HepG2 (cell line): ENCODE measurements at regions not wholly inside any gene's neighbourhood (a gene's known extent, or its start where the extent isn't known, plus 50 kb on each side); places are given as distances from the start of the nearest gene placed in this dataset.
A peak's percentile ranks its signal among the peaks of the same experiment; 100 is the strongest.

Experiments
- ATF3 ChIP-seq: sonication (generic); formaldehyde crosslinking; IDR thresholded peaks from 2 replicates; pipeline ENCODE4 v1.4.0; 2020; ENCODE audit warnings: missing genetic modification reagents
- CENPBD1 ChIP-seq: sonication (generic); formaldehyde crosslinking; IDR thresholded peaks from 2 replicates; pipeline ENCODE4 v1.8.0; 2022; ENCODE audit warnings: missing genetic modification reagents, low read depth, mild to moderate bottlenecking, borderline replicate concordance
- CREB3 ChIP-seq: sonication (generic); formaldehyde crosslinking; IDR thresholded peaks from 2 replicates; pipeline ENCODE4 v1.5.0; 2020; ENCODE audit warnings: missing genetic modification reagents
- IKZF5 ChIP-seq: IDR thresholded peaks from 2 replicates; pipeline ENCODE4 v1.6.1; 2018; ENCODE audit warnings: missing genetic modification reagents, mild to moderate bottlenecking, missing compliant biosample characterization
- KLF12 ChIP-seq: sonication (generic); formaldehyde crosslinking; IDR thresholded peaks from 2 replicates; pipeline ENCODE4 v1.4.0; 2020; ENCODE audit warnings: missing genetic modification reagents, borderline replicate concordance
- MED8 ChIP-seq: sonication (generic); formaldehyde crosslinking; IDR thresholded peaks from 2 replicates; pipeline ENCODE4 v1.8.1; 2023; ENCODE audit warnings: mild to moderate bottlenecking, missing genetic modification reagents; ENCODE audit not compliant: insufficient replicate concordance
- NCOA1 ChIP-seq: sonication (generic); formaldehyde crosslinking; IDR thresholded peaks from 2 replicates; pipeline ENCODE4 v1.9.0; 2021; ENCODE audit warnings: missing genetic modification reagents
- NCOR1 ChIP-seq: fragments of 200-600 bp; sonication (generic); IDR thresholded peaks from 2 replicates; pipeline ENCODE4 v1.7.0; 2017; ENCODE audit warnings: antibody characterized with exemption, low read length, borderline replicate concordance
- SP5 ChIP-seq: IDR thresholded peaks from 2 replicates; pipeline ENCODE4 v1.6.1; 2016; ENCODE audit warnings: low read depth, borderline replicate concordance
- TOE1 ChIP-seq: sonication (generic); formaldehyde crosslinking; IDR thresholded peaks from 2 replicates; pipeline ENCODE4 v1.4.0; 2020; ENCODE audit warnings: mild to moderate bottlenecking, missing genetic modification reagents
- TOPORS ChIP-seq: sonication (generic); formaldehyde crosslinking; IDR thresholded peaks from 2 replicates; pipeline ENCODE4 v1.8.0; 2023; ENCODE audit warnings: mild to moderate bottlenecking, missing genetic modification reagents
- ZBTB42 ChIP-seq: sonication (generic); formaldehyde crosslinking; IDR thresholded peaks from 2 replicates; pipeline ENCODE4 v1.5.0; 2020; ENCODE audit warnings: mild to moderate bottlenecking, missing genetic modification reagents
- ZFY ChIP-seq: sonication (generic); formaldehyde crosslinking; IDR thresholded peaks from 2 replicates; pipeline ENCODE4 v1.4.0; 2020; ENCODE audit warnings: missing genetic modification reagents
- ZMAT5 ChIP-seq: sonication (generic); formaldehyde crosslinking; IDR thresholded peaks from 2 replicates; pipeline ENCODE4 v1.5.0; 2020; ENCODE audit warnings: mild to moderate bottlenecking, low read depth, missing genetic modification reagents, borderline replicate concordance
- ZNF101 ChIP-seq: sonication (generic); formaldehyde crosslinking; IDR thresholded peaks from 2 replicates; pipeline ENCODE4 v1.4.0; 2020; ENCODE audit warnings: mild to moderate bottlenecking, low read depth, missing genetic modification reagents, borderline replicate concordance
- ZNF275 ChIP-seq: sonication (generic); formaldehyde crosslinking; IDR thresholded peaks from 2 replicates; pipeline ENCODE4 v1.8.0; 2022; ENCODE audit warnings: missing genetic modification reagents, mild to moderate bottlenecking, inconsistent platforms, borderline replicate concordance
- ZNF343 ChIP-seq: sonication (generic); formaldehyde crosslinking; IDR thresholded peaks from 2 replicates; pipeline ENCODE4 v1.4.0; 2020; ENCODE audit warnings: mild to moderate bottlenecking, missing genetic modification reagents
- ZNF362 ChIP-seq: sonication (generic); formaldehyde crosslinking; IDR thresholded peaks from 2 replicates; pipeline ENCODE4 v1.4.0; 2020; ENCODE audit warnings: missing genetic modification reagents, mild to moderate bottlenecking, borderline replicate concordance
- ZNF431 ChIP-seq: sonication (generic); formaldehyde crosslinking; IDR thresholded peaks from 2 replicates; pipeline ENCODE4 v1.9.0; 2022; ENCODE audit warnings: missing genetic modification reagents, low read depth, mild to moderate bottlenecking, borderline replicate concordance
- ZNF441 ChIP-seq: sonication (generic); formaldehyde crosslinking; IDR thresholded peaks from 2 replicates; pipeline ENCODE4 v1.7.0; 2021; ENCODE audit warnings: missing genetic modification reagents, borderline replicate concordance
- ZNF496 ChIP-seq: sonication (generic); formaldehyde crosslinking; IDR thresholded peaks from 2 replicates; pipeline ENCODE4 v1.8.1; 2023; ENCODE audit warnings: mild to moderate bottlenecking, moderate library complexity, missing genetic modification reagents; ENCODE audit not compliant: insufficient replicate concordance
- ZNF879 ChIP-seq: sonication (generic); formaldehyde crosslinking; IDR thresholded peaks from 2 replicates; pipeline ENCODE4 v1.8.1; 2023; ENCODE audit warnings: missing genetic modification reagents
- ZSCAN9 ChIP-seq: IDR thresholded peaks from 2 replicates; pipeline ENCODE4 v1.6.1; 2016; ENCODE audit warnings: borderline replicate concordance

- TF ChIP-seq ZNF431 (CRISPR knock-in tag) (0 out of 2 replicates have a peak, but pooled peaks have one; percentile 26), KLF12 (CRISPR knock-in tag) (0 out of 2 replicates have a peak, but pooled peaks have one; percentile 36), SP5 (peak; percentile 70), IKZF5 (CRISPR knock-in tag) (no peak; the same call in 1 of the 2 replicates), NCOR1 (peak; percentile 52; the same call in 1 of the 2 replicates), ZNF496 (CRISPR knock-in tag) (no peak), TOE1 (CRISPR knock-in tag) (peak; percentile 57; the same call in 1 of the 2 replicates), CENPBD1 (CRISPR knock-in tag) (no peak), ZNF362 (CRISPR knock-in tag) (0 out of 2 replicates have a peak, but pooled peaks have one; percentile 29), ZMAT5 (CRISPR knock-in tag) (no peak), ZNF343 (CRISPR knock-in tag) (0 out of 2 replicates have a peak, but pooled peaks have one; percentile 69), ZNF879 (CRISPR knock-in tag) (no peak), ZNF441 (CRISPR knock-in tag) (peak; percentile 62; the same call in 1 of the 2 replicates), ZNF101 (CRISPR knock-in tag) (0 out of 2 replicates have a peak, but pooled peaks have one; percentile 64), CREB3 (CRISPR knock-in tag) (no peak), ZNF275 (peak; percentile 58; the same call in 1 of the 2 replicates), ZFY (CRISPR knock-in tag) (peak; percentile 90), TOPORS (CRISPR knock-in tag) (0 out of 2 replicates have a peak, but pooled peaks have one; percentile 5), ATF3 (CRISPR knock-in tag) (peak; percentile 60; the same call in 1 of the 2 replicates), MED8 (peak; percentile 78), ZSCAN9 (CRISPR knock-in tag) (0 out of 2 replicates have a peak, but pooled peaks have one; percentile 8), NCOA1 (CRISPR knock-in tag) (no peak), ZBTB42 (CRISPR knock-in tag) (no peak)
Measured at GRCh38 chr13:50125554-50126262, 110.5 kb downstream of the KCNRG start (continued).
